H9 (cell line): ENCODE measurements at regions not wholly inside any gene's neighbourhood (a gene's known extent, or its start where the extent isn't known, plus 50 kb on each side); places are given as distances from the start of the nearest gene placed in this dataset.

ENCODE experiments used
- DNase-seq: peaks from one replicate; pipeline ENCODE4 v3.0.0-alpha.2; 2017
- H2AFZ ChIP-seq: one replicate; pipeline ENCODE4 v1.6.1; 2013; ENCODE audit warnings: mild to moderate bottlenecking, low read length, control low read depth, moderate library complexity
- H2AK5ac ChIP-seq: 2 replicates; pipeline ENCODE4 v1.6.1; 2013; ENCODE audit warnings: low read length, control low read depth, mixed read lengths; ENCODE audit not compliant: insufficient read length
- H2BK120ac ChIP-seq: one replicate; pipeline ENCODE4 v1.6.1; 2013; ENCODE audit warnings: low read depth, mild to moderate bottlenecking, low read length, control low read depth, inconsistent platforms; ENCODE audit not compliant: poor library complexity, severe bottlenecking
- H2BK12ac ChIP-seq: 2 replicates; pipeline ENCODE4 v1.6.1; 2013; ENCODE audit warnings: low read length, control low read depth, mixed read lengths, low read depth; ENCODE audit not compliant: insufficient read length
- H2BK15ac ChIP-seq: 2 replicates; pipeline ENCODE4 v1.6.1; 2013; ENCODE audit warnings: low read depth, low read length, control low read depth
- H2BK20ac ChIP-seq: one replicate; pipeline ENCODE4 v1.6.1; 2013; ENCODE audit warnings: low read depth, mild to moderate bottlenecking, low read length, control low read depth, inconsistent platforms; ENCODE audit not compliant: poor library complexity, severe bottlenecking
- H2BK5ac ChIP-seq: 2 replicates; pipeline ENCODE4 v1.6.1; 2013; ENCODE audit warnings: low read length, control low read depth, mixed read lengths; ENCODE audit not compliant: insufficient read length
- H3K14ac ChIP-seq: 2 replicates; pipeline ENCODE4 v1.6.1; 2013; ENCODE audit warnings: low read length, control low read depth; ENCODE audit not compliant: insufficient read depth
- H3K18ac ChIP-seq: 2 replicates; pipeline ENCODE4 v1.6.1; 2013; ENCODE audit warnings: low read depth, mild to moderate bottlenecking, mixed read lengths, low read length, control low read depth; ENCODE audit not compliant: insufficient read length
- H3K23ac ChIP-seq: 2 replicates; pipeline ENCODE4 v1.6.1; 2013; ENCODE audit warnings: low read length, control low read depth, mixed read lengths, low read depth; ENCODE audit not compliant: insufficient read length
- H3K23me2 ChIP-seq: 2 replicates; pipeline ENCODE4 v1.6.1; 2013; ENCODE audit warnings: low read depth, mild to moderate bottlenecking, mixed read lengths, low read length, control low read depth; ENCODE audit not compliant: insufficient read length, poor library complexity, severe bottlenecking
- H3K27ac ChIP-seq: 2 replicates; pipeline ENCODE4 v1.5.1; 2013; ENCODE audit warnings: low read length, control low read depth, mixed read lengths, low read depth; ENCODE audit not compliant: insufficient read length
- H3K27me3 ChIP-seq: 2 replicates; pipeline ENCODE4 v1.6.1; 2013; ENCODE audit warnings: low read length, control low read depth, inconsistent platforms; ENCODE audit not compliant: insufficient read depth
- H3K4ac ChIP-seq: 2 replicates; pipeline ENCODE4 v1.6.1; 2013; ENCODE audit warnings: low read depth, mild to moderate bottlenecking, control low read depth, inconsistent platforms, low read length, moderate library complexity
- H3K4me1 ChIP-seq: 2 replicates; pipeline ENCODE4 v1.6.1; 2013; ENCODE audit warnings: low read length, control low read depth, inconsistent platforms; ENCODE audit not compliant: insufficient read depth
- H3K4me2 ChIP-seq: 2 replicates; pipeline ENCODE4 v1.6.1; 2013; ENCODE audit warnings: low read length, control low read depth, mixed read lengths; ENCODE audit not compliant: insufficient read length, insufficient read depth
- H3K56ac ChIP-seq: 2 replicates; pipeline ENCODE4 v1.6.1; 2013; ENCODE audit warnings: low read depth, mild to moderate bottlenecking, mixed read lengths, low read length, control low read depth; ENCODE audit not compliant: insufficient read length
- H3K79me1 ChIP-seq: 2 replicates; pipeline ENCODE4 v1.6.1; 2013; ENCODE audit warnings: low read depth, mild to moderate bottlenecking, moderate library complexity, low read length, control low read depth, inconsistent platforms; ENCODE audit not compliant: insufficient read depth, poor library complexity, severe bottlenecking
- H3K79me2 ChIP-seq: 2 replicates; pipeline ENCODE4 v1.6.1; 2013; ENCODE audit warnings: low read length, control low read depth, inconsistent platforms; ENCODE audit not compliant: insufficient read depth
- H3K9ac ChIP-seq: 2 replicates; pipeline ENCODE4 v1.6.1; 2013; ENCODE audit warnings: low read length, control low read depth, mixed read lengths; ENCODE audit not compliant: insufficient read length; ENCODE audit errors: extremely low read depth
- H3K9me3 ChIP-seq: one replicate; pipeline ENCODE4 v1.6.1; 2013; ENCODE audit warnings: low read depth, low read length, inconsistent platforms; ENCODE audit not compliant: control insufficient read depth
- H3T11ph ChIP-seq: one replicate; pipeline ENCODE4 v1.6.1; 2013; ENCODE audit warnings: mild to moderate bottlenecking, low read length, control low read depth, inconsistent platforms
- H4K20me1 ChIP-seq: one replicate; pipeline ENCODE4 v1.6.1; 2013; ENCODE audit not compliant: control insufficient read depth, insufficient read length, insufficient read depth
- H4K5ac ChIP-seq: 2 replicates; pipeline ENCODE4 v1.6.1; 2013; ENCODE audit warnings: low read depth, mild to moderate bottlenecking, mixed read lengths, low read length, control low read depth; ENCODE audit not compliant: insufficient read length
- H4K8ac ChIP-seq: replicated peaks from 2 replicates; pipeline ENCODE4 v1.6.1; 2013; ENCODE audit warnings: low read length, control low read depth, mixed read lengths, low read depth; ENCODE audit not compliant: insufficient read length
- H4K91ac ChIP-seq: 2 replicates; pipeline ENCODE4 v1.6.1; 2013; ENCODE audit warnings: low read depth, mild to moderate bottlenecking, moderate library complexity, mixed read lengths, low read length, control low read depth; ENCODE audit not compliant: insufficient read length
- H3K27ac Mint-ChIP-seq, 3 experiments: 2 replicates in 2 of 3; 3 replicates in 1 of 3; pipeline ENCODE4 v1.8.0; 2020 to 2021; ENCODE audit warnings: mixed read lengths in 3 of 3, mild to moderate bottlenecking in 1 of 3, moderate library complexity in 1 of 3
- H3K27me3 Mint-ChIP-seq: 2 replicates; pipeline ENCODE4 v1.8.0; 2021; ENCODE audit warnings: low read depth, mild to moderate bottlenecking, moderate library complexity, mixed read lengths
- H3K36me3 Mint-ChIP-seq, 3 experiments: 2 replicates in 2 of 3; 3 replicates in 1 of 3; pipeline ENCODE4 v1.8.0; 2020 to 2021; ENCODE audit warnings: low read depth in 3 of 3, mixed read lengths in 3 of 3; ENCODE audit not compliant: insufficient read depth in 1 of 3
- H3K4me1 Mint-ChIP-seq, 2 experiments: 2 replicates each; pipeline ENCODE4 v1.8.0; 2020; ENCODE audit warnings: mixed read lengths in 2 of 2
- H3K4me3 Mint-ChIP-seq, 2 experiments: 2 replicates in 1 of 2; 3 replicates in 1 of 2; pipeline ENCODE4 v1.8.0; 2020 to 2021; ENCODE audit warnings: mild to moderate bottlenecking in 2 of 2, mixed read lengths in 2 of 2, moderate library complexity in 1 of 2
- H3K9me3 Mint-ChIP-seq, 2 experiments: 2 replicates in 1 of 2; 3 replicates in 1 of 2; pipeline ENCODE4 v1.8.0; 2020; ENCODE audit warnings: mild to moderate bottlenecking in 2 of 2, mixed read lengths in 2 of 2, moderate library complexity in 1 of 2
- whole genome bisulfite sequencing: extraction: QIAGEN DNeasy Blood & Tissue Kit; methylation state at CpG from one replicate; pipeline ENCODE4 v1.1.7; 2013; ENCODE audit warnings: missing lambda C conversion rate, low lambda C conversion rate, mixed read lengths; ENCODE audit not compliant: insufficient read length; ENCODE audit errors: extremely low coverage; 5-methylcytosine and 5-hydroxymethylcytosine counted together
- TF ChIP-seq, protein P1 (sequence below): fragments of 200-600 bp; sonication (generic); conservative IDR thresholded peaks from 3 replicates; pipeline ENCODE4 v1.8.0; 2021; ENCODE audit warnings: antibody characterized with exemption, mild to moderate bottlenecking

GRCh38 chr1:157457279-157457678 lies 95.0 kb downstream of the FCRL5 start:
- no peak overlapping the region for H2AK5ac ChIP-seq
- no peak overlapping the region for H4K8ac ChIP-seq
- H3K79me1 ChIP-seq: no peaks in the 10 kb centered on the region
- no peaks in the 10 kb centered on the region for H3K27me3 Mint-ChIP-seq
- H3K4me3 Mint-ChIP-seq: no peak overlapping the region
- H3K14ac ChIP-seq: no peak overlapping the region
- no peak overlapping the region for H3K18ac ChIP-seq
- H3K27me3 ChIP-seq: no peaks in the 10 kb centered on the region
- no peaks in the 10 kb centered on the region for H3K4me1 ChIP-seq
- no peak overlapping the region for H4K5ac ChIP-seq
- H2BK5ac ChIP-seq: no peak overlapping the region
- peaks cover 12 to 14% of the 10 kb centered on the region in 2 experiments for H3K4me1 Mint-ChIP-seq
- no peak overlapping the region for H3K4me2 ChIP-seq
- H3K79me2 ChIP-seq: no peaks in the 10 kb centered on the region
- H3K56ac ChIP-seq: no peak overlapping the region
- H3K23ac ChIP-seq: no peak overlapping the region
- H3K27ac Mint-ChIP-seq: no peak overlapping the region
- no peaks in the 10 kb centered on the region; a peak in 1 of 7 replicates for H3K36me3 Mint-ChIP-seq
- no peak overlapping the region for H4K91ac ChIP-seq
- H2BK15ac ChIP-seq: no peak overlapping the region
- no CpG with 5 or more reads among the region's 3 CpGs for WGBS
- no peak overlapping the region for H3K4ac ChIP-seq
- no peaks in the 10 kb centered on the region for H3K9me3 ChIP-seq
- no peak overlapping the region for H3K9ac ChIP-seq
- H3K9me3 Mint-ChIP-seq: peaks cover 0 to 2% of the 10 kb centered on the region in 2 experiments; a peak in 1 of 5 replicates
- TF ChIP-seq, protein P1, sequence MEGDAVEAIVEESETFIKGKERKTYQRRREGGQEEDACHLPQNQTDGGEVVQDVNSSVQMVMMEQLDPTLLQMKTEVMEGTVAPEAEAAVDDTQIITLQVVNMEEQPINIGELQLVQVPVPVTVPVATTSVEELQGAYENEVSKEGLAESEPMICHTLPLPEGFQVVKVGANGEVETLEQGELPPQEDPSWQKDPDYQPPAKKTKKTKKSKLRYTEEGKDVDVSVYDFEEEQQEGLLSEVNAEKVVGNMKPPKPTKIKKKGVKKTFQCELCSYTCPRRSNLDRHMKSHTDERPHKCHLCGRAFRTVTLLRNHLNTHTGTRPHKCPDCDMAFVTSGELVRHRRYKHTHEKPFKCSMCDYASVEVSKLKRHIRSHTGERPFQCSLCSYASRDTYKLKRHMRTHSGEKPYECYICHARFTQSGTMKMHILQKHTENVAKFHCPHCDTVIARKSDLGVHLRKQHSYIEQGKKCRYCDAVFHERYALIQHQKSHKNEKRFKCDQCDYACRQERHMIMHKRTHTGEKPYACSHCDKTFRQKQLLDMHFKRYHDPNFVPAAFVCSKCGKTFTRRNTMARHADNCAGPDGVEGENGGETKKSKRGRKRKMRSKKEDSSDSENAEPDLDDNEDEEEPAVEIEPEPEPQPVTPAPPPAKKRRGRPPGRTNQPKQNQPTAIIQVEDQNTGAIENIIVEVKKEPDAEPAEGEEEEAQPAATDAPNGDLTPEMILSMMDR: no peak
- H3K23me2 ChIP-seq: no peaks in the 10 kb centered on the region
- H2BK12ac ChIP-seq: no peak overlapping the region
- no peak overlapping the region for H3K27ac ChIP-seq
- H4K20me1 ChIP-seq: no peaks in the 10 kb centered on the region
- H2BK120ac ChIP-seq: no peak overlapping the region
- DNase-seq: no peak
- H2BK20ac ChIP-seq: no peak overlapping the region
- H2AFZ ChIP-seq: no peak overlapping the region
- H3T11ph ChIP-seq: no peak overlapping the region
